H1 (cell line): ENCODE measurements at regions not wholly inside any gene's neighbourhood (a gene's known extent, or its start where the extent isn't known, plus 50 kb on each side); places are given as distances from the start of the nearest gene placed in this dataset.

Experiments
- CTCF ChIA-PET: fragments of 300-600 bp; sonication (Branson Sonifier 250); formaldehyde crosslinking; loops from one replicate; lab custom pipeline; 2021; ENCODE audit not compliant: partially characterized antibody; lab: Charles Lee
- POLR2A ChIA-PET: fragments of 300-600 bp; sonication (Branson Sonifier 250); formaldehyde crosslinking; loops from one replicate; lab custom pipeline; 2021; ENCODE audit warnings: inconsistent platforms; ENCODE audit not compliant: partially characterized antibody; lab: Charles Lee
- DNase-seq, 2 experiments: peaks; one replicate each; pipeline versions ENCODE4 v3.0.0 to v3.0.0-alpha.2; 2010 to 2022; ENCODE audit warnings: low spot score in 2 of 2, low read depth in 1 of 2, mixed read lengths in 1 of 2
- FAIRE-seq: peaks from 2 replicates; lab custom pipeline; 2011; peaks lifted over from hg19 to GRCh38; lab: Jason Lieb, UNC
- H2AFZ ChIP-seq: 2 replicates; pipeline ENCODE4 v1.8.1; 2012; ENCODE audit warnings: low read length, inconsistent platforms
- H2AK5ac ChIP-seq: 2 replicates; pipeline ENCODE4 v1.6.1; 2013; ENCODE audit warnings: low read depth, low read length
- H2BK120ac ChIP-seq: replicated peaks from 2 replicates; pipeline ENCODE3; 2013; ENCODE audit warnings: low read depth, low read length, inconsistent platforms
- H2BK12ac ChIP-seq: 2 replicates; pipeline ENCODE4 v1.6.1; 2013; ENCODE audit warnings: low read depth, low read length
- H2BK15ac ChIP-seq: 2 replicates; pipeline ENCODE4 v1.6.1; 2013; ENCODE audit warnings: low read length
- H2BK20ac ChIP-seq: 2 replicates; pipeline ENCODE4 v1.6.1; 2013; ENCODE audit warnings: low read length
- H2BK5ac ChIP-seq: 2 replicates; pipeline ENCODE4 v1.6.1; 2013; ENCODE audit warnings: low read depth, low read length
- H3K14ac ChIP-seq: 2 replicates; pipeline ENCODE4 v1.6.1; 2013; ENCODE audit warnings: inconsistent platforms; ENCODE audit not compliant: insufficient read length
- H3K18ac ChIP-seq: 2 replicates; pipeline ENCODE4 v1.6.1; 2013; ENCODE audit warnings: low read length; ENCODE audit errors: extremely low read depth
- H3K23ac ChIP-seq: 2 replicates; pipeline ENCODE4 v1.6.1; 2013; ENCODE audit warnings: inconsistent platforms; ENCODE audit not compliant: insufficient read length
- H3K23me2 ChIP-seq: 2 replicates; pipeline ENCODE4 v1.6.1; 2013; ENCODE audit warnings: low read depth, low read length
- H3K27ac ChIP-seq: 2 replicates; pipeline ENCODE4 v1.6.1; 2011; ENCODE audit warnings: low read depth, low read length, inconsistent platforms
- H3K27me3 ChIP-seq, 4 experiments: replicated peaks in 1 of 4; 1 replicate in 1 of 4; 2 replicates in 3 of 4; pipeline versions ENCODE4 v1.6.1 to v1.8.1; 2011 to 2013; ENCODE audit warnings: low read length in 3 of 4, mild to moderate bottlenecking in 3 of 4, inconsistent platforms in 2 of 4, mixed read lengths in 2 of 4, moderate library complexity in 1 of 4; ENCODE audit not compliant: control insufficient read depth in 3 of 4, insufficient read depth in 3 of 4; ENCODE audit errors: extremely low read depth in 1 of 4
- H3K36me3 ChIP-seq, 4 experiments: 2 replicates each; pipeline versions ENCODE4 v1.6.1 to v1.8.1; 2011 to 2013; ENCODE audit warnings: mild to moderate bottlenecking in 4 of 4, low read length in 3 of 4, moderate library complexity in 2 of 4, control low read depth in 1 of 4, inconsistent platforms in 1 of 4; ENCODE audit not compliant: insufficient read depth in 4 of 4, control insufficient read depth in 2 of 4
- H3K4ac ChIP-seq: replicated peaks from 2 replicates; pipeline ENCODE3; 2013; ENCODE audit warnings: low read length, low read depth, mixed read lengths, inconsistent platforms; ENCODE audit not compliant: insufficient read length
- H3K4me1 ChIP-seq, 4 experiments: replicated peaks in 1 of 4; 1 replicate in 1 of 4; 2 replicates in 3 of 4; pipeline versions ENCODE4 v1.6.1 to v1.8.1; 2011 to 2013; ENCODE audit warnings: low read length in 3 of 4, inconsistent platforms in 2 of 4, mixed read lengths in 1 of 4; ENCODE audit not compliant: insufficient read depth in 4 of 4, control insufficient read depth in 3 of 4
- H3K4me2 ChIP-seq, 2 experiments: 2 replicates each; pipeline versions ENCODE4 v1.6.1 to v1.8.1; 2011 to 2013; ENCODE audit warnings: low read depth in 2 of 2, low read length in 2 of 2, control low read depth in 1 of 2, inconsistent platforms in 1 of 2, mild to moderate bottlenecking in 1 of 2; ENCODE audit not compliant: insufficient read depth in 1 of 2
- H3K4me3 ChIP-seq, 4 experiments: fragments of 200-600, 300-600 bp in 1 of 4; sonication (generic), shearing (Covaris generic), sonication (Bioruptor Twin) in 1 of 4; 2 replicates each; pipeline versions ENCODE4 v1.5.1 to v1.8.1; 2011 to 2016; ENCODE audit warnings: low read length in 4 of 4, low read depth in 3 of 4, control low read depth in 2 of 4, inconsistent platforms in 2 of 4, mild to moderate bottlenecking in 2 of 4, mixed read lengths in 1 of 4, moderate library complexity in 1 of 4; ENCODE audit not compliant: insufficient read depth in 2 of 4; ENCODE audit errors: extremely low read depth in 1 of 4
- H3K56ac ChIP-seq: replicated peaks from 2 replicates; pipeline ENCODE3; 2013; ENCODE audit warnings: low read depth, mild to moderate bottlenecking, mixed read lengths, low read length, inconsistent platforms; ENCODE audit not compliant: insufficient read length
- H3K79me1 ChIP-seq: 2 replicates; pipeline ENCODE4 v1.6.1; 2013; ENCODE audit warnings: low read depth, low read length, control low read depth
- H3K79me2 ChIP-seq, 2 experiments: 2 replicates each; pipeline versions ENCODE4 v1.6.1 to v1.8.1; 2012 to 2013; ENCODE audit warnings: low read length in 2 of 2, mild to moderate bottlenecking in 2 of 2, inconsistent platforms in 1 of 2; ENCODE audit not compliant: insufficient read depth in 2 of 2, control insufficient read depth in 1 of 2
- H3K9ac ChIP-seq, 4 experiments: replicated peaks in 1 of 4; 1 replicate in 1 of 4; 2 replicates in 3 of 4; pipeline versions ENCODE4 v1.6.1 to v1.8.1; 2011 to 2013; ENCODE audit warnings: low read depth in 3 of 4, low read length in 3 of 4, control low read depth in 2 of 4, mild to moderate bottlenecking in 2 of 4, moderate library complexity in 2 of 4, inconsistent platforms in 1 of 4; ENCODE audit errors: extremely low read depth in 1 of 4
- H3K9me3 ChIP-seq, 2 experiments: 2 replicates each; pipeline versions ENCODE4 v1.6.1 to v1.8.1; 2012 to 2013; ENCODE audit warnings: mild to moderate bottlenecking in 2 of 2, moderate library complexity in 2 of 2, control low read depth in 1 of 2, inconsistent platforms in 1 of 2, low read depth in 1 of 2, low read length in 1 of 2, mixed read lengths in 1 of 2; ENCODE audit not compliant: insufficient read depth in 2 of 2
- H4K20me1 ChIP-seq, 2 experiments: replicated peaks in 1 of 2; 2 replicates each; pipeline versions ENCODE3 to v1.8.1; 2011 to 2013; ENCODE audit warnings: inconsistent platforms in 2 of 2, low read length in 2 of 2, mild to moderate bottlenecking in 1 of 2; ENCODE audit not compliant: insufficient read depth in 2 of 2, control insufficient read depth in 1 of 2
- H4K5ac ChIP-seq: 2 replicates; pipeline ENCODE4 v1.6.1; 2013; ENCODE audit warnings: low read length, low read depth, mixed read lengths, inconsistent platforms; ENCODE audit not compliant: insufficient read length
- H4K8ac ChIP-seq: 2 replicates; pipeline ENCODE4 v1.8.0; 2013; ENCODE audit warnings: mild to moderate bottlenecking, moderate library complexity, low read length, inconsistent platforms; ENCODE audit not compliant: insufficient read depth; ENCODE audit errors: extremely low read depth
- H4K91ac ChIP-seq: replicated peaks from 2 replicates; pipeline ENCODE3; 2013; ENCODE audit warnings: low read length, mixed read lengths, inconsistent platforms; ENCODE audit not compliant: insufficient read length
- BRCA1 ChIP-seq: IDR thresholded peaks from 2 replicates; pipeline ENCODE4 v1.6.1; 2012; ENCODE audit warnings: low read depth, low read length, improper control_type of control experiment
- CTBP2 ChIP-seq: IDR thresholded peaks from 2 replicates; pipeline ENCODE4 v1.7.0; 2011; ENCODE audit warnings: borderline replicate concordance, mild to moderate bottlenecking, moderate library complexity, mixed read lengths, low read length; ENCODE audit not compliant: insufficient read depth, insufficient read length
- CTCF ChIP-seq, 3 experiments: IDR thresholded peaks; 1 replicate in 2 of 3; 2 replicates in 1 of 3; pipeline versions ENCODE4 v1.5.1 to v1.6.1; 2011; ENCODE audit warnings: low read length in 3 of 3, mild to moderate bottlenecking in 3 of 3, inconsistent platforms in 2 of 3, low read depth in 1 of 3, moderate library complexity in 1 of 3; ENCODE audit not compliant: insufficient read depth in 1 of 3; ENCODE audit errors: control extremely low read depth in 1 of 3
- GABPA ChIP-seq: IDR thresholded peaks from 2 replicates; pipeline ENCODE4 v1.6.1; 2011; ENCODE audit warnings: mild to moderate bottlenecking, low read length, moderate library complexity, borderline replicate concordance; ENCODE audit not compliant: insufficient read depth
- HDAC2 ChIP-seq, 2 experiments: fragments of 300-600 bp in 1 of 2; sonication (generic) in 1 of 2; IDR thresholded peaks; 2 replicates each; pipeline ENCODE4 v1.6.1; 2011 to 2012; ENCODE audit warnings: low read depth in 2 of 2, low read length in 2 of 2, mild to moderate bottlenecking in 2 of 2, moderate library complexity in 2 of 2, borderline replicate concordance in 1 of 2, inconsistent platforms in 1 of 2
- JUND ChIP-seq: IDR thresholded peaks from 2 replicates; pipeline ENCODE4 v1.6.1; 2011; ENCODE audit warnings: mild to moderate bottlenecking, improper control_type of control experiment, low read length
- RBBP5 ChIP-seq: IDR thresholded peaks from 2 replicates; pipeline ENCODE4 v1.7.1; 2012; ENCODE audit warnings: low read depth, mild to moderate bottlenecking, inconsistent platforms, low read length, moderate library complexity, borderline replicate concordance
- RFX5 ChIP-seq: IDR thresholded peaks from 2 replicates; pipeline ENCODE4 v1.6.1; 2011; ENCODE audit warnings: low read depth, low read length, improper control_type of control experiment, borderline replicate concordance
- SIX5 ChIP-seq: IDR thresholded peaks from 2 replicates; pipeline ENCODE4 v1.6.1; 2011; ENCODE audit warnings: mild to moderate bottlenecking, low read depth, low read length
- SP2 ChIP-seq: IDR thresholded peaks from 2 replicates; pipeline ENCODE4 v1.6.1; 2012; ENCODE audit warnings: mild to moderate bottlenecking, low read length, inconsistent platforms
- SP4 ChIP-seq: IDR thresholded peaks from 2 replicates; pipeline ENCODE4 v1.6.1; 2012; ENCODE audit warnings: low read length, inconsistent platforms
- TBP ChIP-seq: IDR thresholded peaks from 2 replicates; pipeline ENCODE4 v1.6.1; 2011; ENCODE audit warnings: low read depth, low read length, improper control_type of control experiment
- ZNF274 ChIP-seq: IDR thresholded peaks from 2 replicates; pipeline ENCODE4 v1.7.0; 2012; ENCODE audit warnings: low read length, borderline replicate concordance; ENCODE audit errors: extremely low read depth
- WGBS, 2 experiments: shearing (Covaris generic) in 1 of 2; methylation state at CpG; one replicate each; pipeline versions ENCODE4 v1.1.6 to v1.1.7; 2013 to 2015; ENCODE audit warnings: low lambda C conversion rate in 2 of 2, mixed read lengths in 2 of 2, inconsistent platforms in 1 of 2, low coverage in 1 of 2, missing lambda C conversion rate in 1 of 2; ENCODE audit not compliant: insufficient replicate concordance in 2 of 2, insufficient coverage in 1 of 2, insufficient read length in 1 of 2; ENCODE audit errors: extremely low coverage in 1 of 2, missing lambda C conversion rate in 1 of 2; 5-methylcytosine and 5-hydroxymethylcytosine counted together

GRCh38 chr4:107114059-107114458, 77.9 kb upstream of the DKK2 start:
- H3K4me2 ChIP-seq, result no peak overlapping the region
- H2AFZ ChIP-seq, result no peak overlapping the region
- no peak overlapping the region for H2BK20ac ChIP-seq
- H3K79me1 ChIP-seq, result no peaks in the 10 kb centered on the region
- CTCF ChIA-PET, result no interaction called here
- no peaks in the 10 kb centered on the region; the same call in 1 of the 2 replicates for H3K23me2 ChIP-seq
- H4K20me1 ChIP-seq, result no peaks in the 10 kb centered on the region
- H3K9ac ChIP-seq, result no peak overlapping the region
- POLR2A ChIA-PET, result no interaction called here
- H3K4me1 ChIP-seq, result no peaks in the 10 kb centered on the region
- no peak overlapping the region for H2BK120ac ChIP-seq
- H3K36me3 ChIP-seq, result no peaks in the 10 kb centered on the region
- H2BK12ac ChIP-seq, result no peak overlapping the region
- DNase-seq (no peak), FAIRE-seq (no peak)
- no peak overlapping the region for H4K8ac ChIP-seq
- 96% methylated on average over 2 of the region's 2 CpGs; no CpG with 5 or more reads in 1 of the 2 experiments for WGBS, 2 experiments
- H3K23ac ChIP-seq, result no peak overlapping the region
- no peak overlapping the region for H4K5ac ChIP-seq
- no peaks in the 10 kb centered on the region; a peak in 1 of 4 replicates for H3K9me3 ChIP-seq
- no peak overlapping the region for H2AK5ac ChIP-seq
- H3K56ac ChIP-seq, result no peak overlapping the region
- H3K4ac ChIP-seq, result no peak overlapping the region
- H4K91ac ChIP-seq, result no peak overlapping the region
- H3K4me3 ChIP-seq, result no peak overlapping the region
- no peaks in the 10 kb centered on the region for H3K79me2 ChIP-seq
- no peak overlapping the region for H3K27ac ChIP-seq
- no peak overlapping the region for H2BK15ac ChIP-seq
- H2BK5ac ChIP-seq, result no peak overlapping the region
- H3K14ac ChIP-seq, result no peak overlapping the region
- no peak overlapping the region for H3K18ac ChIP-seq
- H3K27me3 ChIP-seq, result no peaks in the 10 kb centered on the region
- TF ChIP-seq TBP (no peak), RFX5 (no peak), ZNF274 (no peak), SP2 (no peak), CTCF (IDR thresholded peaks at IDR 0.05; ENCODE audit: control extremely low read depth in 1 of 3, insufficient read depth in 1 of 3, low read depth in 1 of 3, low read length in 3 of 3) (no peak), SP4 (no peak), SIX5 (no peak), CTBP2 (no peak), BRCA1 (no peak), JUND (no peak), RBBP5 (no peak), HDAC2 (IDR thresholded peaks at IDR 0.05; ENCODE audit: borderline replicate concordance in 1 of 2, low read depth in 2 of 2, low read length in 2 of 2) (no peak), GABPA (no peak)
